ENCODE measurements at regions not wholly inside any gene's neighbourhood (a gene's known extent, or its start where the extent isn't known, plus 50 kb on each side); places are given as distances from the start of the nearest gene placed in this dataset.

GRCh38 chr6:166688901-166689300 is 61.9 kb upstream of the RPS6KA2 start (continued):
- TF ChIP-seq ZNF3 (CRISPR knock-in tag; IDR thresholded peaks at IDR 0.05) = no peak
- no peak for TF ChIP-seq PRMT3 (CRISPR knock-in tag; IDR thresholded peaks at IDR 0.05; ENCODE audit: borderline replicate concordance, low read depth)
- TF ChIP-seq BHLHE40 (IDR thresholded peaks at IDR 0.05; ENCODE audit: low read length) = no peak
- TF ChIP-seq, protein P1, sequence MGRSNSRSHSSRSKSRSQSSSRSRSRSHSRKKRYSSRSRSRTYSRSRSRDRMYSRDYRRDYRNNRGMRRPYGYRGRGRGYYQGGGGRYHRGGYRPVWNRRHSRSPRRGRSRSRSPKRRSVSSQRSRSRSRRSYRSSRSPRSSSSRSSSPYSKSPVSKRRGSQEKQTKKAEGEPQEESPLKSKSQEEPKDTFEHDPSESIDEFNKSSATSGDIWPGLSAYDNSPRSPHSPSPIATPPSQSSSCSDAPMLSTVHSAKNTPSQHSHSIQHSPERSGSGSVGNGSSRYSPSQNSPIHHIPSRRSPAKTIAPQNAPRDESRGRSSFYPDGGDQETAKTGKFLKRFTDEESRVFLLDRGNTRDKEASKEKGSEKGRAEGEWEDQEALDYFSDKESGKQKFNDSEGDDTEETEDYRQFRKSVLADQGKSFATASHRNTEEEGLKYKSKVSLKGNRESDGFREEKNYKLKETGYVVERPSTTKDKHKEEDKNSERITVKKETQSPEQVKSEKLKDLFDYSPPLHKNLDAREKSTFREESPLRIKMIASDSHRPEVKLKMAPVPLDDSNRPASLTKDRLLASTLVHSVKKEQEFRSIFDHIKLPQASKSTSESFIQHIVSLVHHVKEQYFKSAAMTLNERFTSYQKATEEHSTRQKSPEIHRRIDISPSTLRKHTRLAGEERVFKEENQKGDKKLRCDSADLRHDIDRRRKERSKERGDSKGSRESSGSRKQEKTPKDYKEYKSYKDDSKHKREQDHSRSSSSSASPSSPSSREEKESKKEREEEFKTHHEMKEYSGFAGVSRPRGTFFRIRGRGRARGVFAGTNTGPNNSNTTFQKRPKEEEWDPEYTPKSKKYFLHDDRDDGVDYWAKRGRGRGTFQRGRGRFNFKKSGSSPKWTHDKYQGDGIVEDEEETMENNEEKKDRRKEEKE (IDR thresholded peaks at IDR 0.05) = no peak
- TF ChIP-seq, protein P2, sequence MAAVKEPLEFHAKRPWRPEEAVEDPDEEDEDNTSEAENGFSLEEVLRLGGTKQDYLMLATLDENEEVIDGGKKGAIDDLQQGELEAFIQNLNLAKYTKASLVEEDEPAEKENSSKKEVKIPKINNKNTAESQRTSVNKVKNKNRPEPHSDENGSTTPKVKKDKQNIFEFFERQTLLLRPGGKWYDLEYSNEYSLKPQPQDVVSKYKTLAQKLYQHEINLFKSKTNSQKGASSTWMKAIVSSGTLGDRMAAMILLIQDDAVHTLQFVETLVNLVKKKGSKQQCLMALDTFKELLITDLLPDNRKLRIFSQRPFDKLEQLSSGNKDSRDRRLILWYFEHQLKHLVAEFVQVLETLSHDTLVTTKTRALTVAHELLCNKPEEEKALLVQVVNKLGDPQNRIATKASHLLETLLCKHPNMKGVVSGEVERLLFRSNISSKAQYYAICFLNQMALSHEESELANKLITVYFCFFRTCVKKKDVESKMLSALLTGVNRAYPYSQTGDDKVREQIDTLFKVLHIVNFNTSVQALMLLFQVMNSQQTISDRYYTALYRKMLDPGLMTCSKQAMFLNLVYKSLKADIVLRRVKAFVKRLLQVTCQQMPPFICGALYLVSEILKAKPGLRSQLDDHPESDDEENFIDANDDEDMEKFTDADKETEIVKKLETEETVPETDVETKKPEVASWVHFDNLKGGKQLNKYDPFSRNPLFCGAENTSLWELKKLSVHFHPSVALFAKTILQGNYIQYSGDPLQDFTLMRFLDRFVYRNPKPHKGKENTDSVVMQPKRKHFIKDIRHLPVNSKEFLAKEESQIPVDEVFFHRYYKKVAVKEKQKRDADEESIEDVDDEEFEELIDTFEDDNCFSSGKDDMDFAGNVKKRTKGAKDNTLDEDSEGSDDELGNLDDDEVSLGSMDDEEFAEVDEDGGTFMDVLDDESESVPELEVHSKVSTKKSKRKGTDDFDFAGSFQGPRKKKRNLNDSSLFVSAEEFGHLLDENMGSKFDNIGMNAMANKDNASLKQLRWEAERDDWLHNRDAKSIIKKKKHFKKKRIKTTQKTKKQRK (IDR thresholded peaks at IDR 0.05; ENCODE audit: low read length) = no peak
- TF ChIP-seq ZNF124 (CRISPR knock-in tag; IDR thresholded peaks at IDR 0.05) = no peak
- TF ChIP-seq ZBED4 (CRISPR knock-in tag; IDR thresholded peaks at IDR 0.05; ENCODE audit: borderline replicate concordance) = no peak
- no peak for TF ChIP-seq ZNF609 (CRISPR knock-in tag; IDR thresholded peaks at IDR 0.05; ENCODE audit: borderline replicate concordance)
- no peak for TF ChIP-seq TFDP1 (CRISPR knock-in tag; IDR thresholded peaks at IDR 0.05; ENCODE audit: borderline replicate concordance)
- TF ChIP-seq NBN (conservative IDR thresholded peaks at IDR 0.05) = no peak

Data from HepG2 (cell line).